SW480 (cell line): ENCODE measurements at regions not wholly inside any gene's neighbourhood (a gene's known extent, or its start where the extent isn't known, plus 50 kb on each side); places are given as distances from the start of the nearest gene placed in this dataset.

Experiments
- DNase-seq: peaks from one replicate; pipeline ENCODE4 v3.0.0-alpha.2; 2016; ENCODE audit warnings: low spot score

DNA sequence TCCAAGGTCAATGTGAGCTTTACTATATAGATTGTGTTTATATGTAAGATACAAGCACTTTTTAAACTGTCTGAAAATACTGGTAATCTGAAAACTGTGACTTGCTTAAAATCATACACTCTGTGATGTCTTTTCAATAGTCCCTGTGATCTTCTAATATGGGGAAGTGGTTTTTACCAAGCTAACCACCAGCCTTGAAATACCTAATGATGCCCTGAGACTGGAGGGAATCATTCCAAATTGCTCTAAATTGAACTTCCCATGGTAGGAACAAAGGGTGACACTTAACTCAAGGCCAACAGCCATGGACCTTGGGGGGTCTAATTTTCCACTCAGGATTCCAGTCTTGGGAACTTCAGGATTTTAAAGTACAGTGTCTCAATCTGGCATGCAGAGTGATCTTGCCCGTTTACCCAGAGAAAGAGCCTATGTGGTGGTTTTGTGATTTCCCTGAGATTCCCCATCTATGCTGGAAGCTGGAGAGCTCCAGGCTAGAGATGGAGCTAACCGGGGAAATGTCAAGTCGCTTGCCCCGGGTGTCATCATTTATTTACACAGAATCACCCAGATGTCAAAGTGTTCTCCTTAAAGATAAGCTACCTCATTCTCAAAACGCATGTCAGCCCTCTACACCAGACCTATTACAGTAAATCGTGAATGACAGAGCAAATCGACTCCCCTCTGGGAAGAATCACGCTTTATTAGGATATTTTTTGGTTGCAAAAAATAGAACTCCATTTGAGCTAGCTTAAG is 198.5 kb downstream of the SP3 start:
- DNase-seq = no peak

DNA sequence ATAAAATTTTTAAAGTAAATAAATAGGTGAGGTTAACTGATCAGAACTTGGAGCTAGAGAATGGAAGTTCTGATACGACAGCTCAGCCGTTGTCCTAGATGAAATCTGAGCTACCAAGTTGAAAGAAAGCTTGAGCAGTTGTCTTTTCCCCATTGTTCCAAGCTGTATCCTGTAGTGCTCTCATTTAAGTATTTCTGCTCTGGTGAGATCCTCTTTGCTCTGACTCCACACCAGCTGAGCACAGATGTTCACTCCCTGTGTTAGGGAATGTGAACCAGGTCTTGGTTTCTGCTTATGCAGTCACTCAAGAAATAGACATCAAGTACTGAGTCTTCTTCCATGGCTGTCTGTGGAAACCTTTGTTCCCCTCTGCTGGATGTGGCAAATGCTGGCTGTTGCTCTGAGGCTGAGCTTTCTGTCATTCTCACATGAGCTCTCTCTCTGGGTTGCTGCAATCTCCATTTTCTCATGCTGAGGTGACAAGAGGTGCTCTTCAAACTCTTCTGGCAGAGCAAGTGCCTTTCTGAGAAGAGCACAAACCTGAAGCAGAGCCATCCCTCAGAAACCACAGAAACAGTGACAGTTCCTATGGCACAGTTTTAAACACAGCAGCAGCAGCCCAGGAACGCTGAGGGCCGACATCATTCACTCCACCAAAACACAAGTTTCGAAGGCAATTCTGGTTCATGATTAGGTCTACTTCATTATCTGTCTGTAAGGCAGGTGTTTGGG is 194.1 kb downstream of the SP3 start:
- no peak for DNase-seq

DNA sequence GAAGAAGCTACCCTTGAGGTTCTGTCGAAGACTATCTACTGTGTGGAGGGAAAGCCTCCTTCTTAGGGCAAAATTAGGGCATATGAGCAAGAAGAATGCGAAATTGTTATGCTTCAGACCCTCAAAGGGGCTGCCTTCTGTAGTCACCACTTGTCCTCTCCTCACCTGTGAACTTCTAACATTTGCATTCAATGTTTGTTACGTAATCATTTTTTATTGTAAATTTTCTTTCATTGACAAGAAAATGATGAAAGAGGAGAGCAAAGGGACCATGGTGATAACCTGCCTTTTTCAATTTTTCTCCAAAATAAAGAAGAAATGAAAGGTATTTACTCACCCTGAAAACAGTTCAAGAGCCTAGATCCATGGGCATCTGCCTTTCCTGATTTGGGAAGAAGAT is 193.0 kb downstream of the SP3 start:
- no peak for DNase-seq

DNA sequence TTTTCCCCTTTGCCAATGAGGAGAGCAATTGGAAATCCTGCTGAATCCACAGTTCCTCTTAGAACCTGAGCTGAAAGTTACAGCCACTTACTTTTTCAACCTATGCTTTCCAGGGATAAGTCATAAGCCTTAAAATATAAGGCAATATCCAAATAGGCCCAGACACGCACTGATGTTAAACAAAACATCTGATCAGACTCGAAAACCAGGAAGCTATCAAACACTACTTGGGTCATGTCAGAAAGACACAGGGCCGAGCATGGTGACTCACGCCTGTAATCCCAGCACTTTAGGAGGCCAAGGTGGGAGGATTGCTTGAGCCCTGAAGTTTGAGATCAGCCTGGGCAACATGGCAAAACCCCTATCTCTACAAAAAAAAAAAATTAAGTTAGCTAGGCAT is 192.1 kb downstream of the SP3 start:
- DNase-seq = no peak

DNA sequence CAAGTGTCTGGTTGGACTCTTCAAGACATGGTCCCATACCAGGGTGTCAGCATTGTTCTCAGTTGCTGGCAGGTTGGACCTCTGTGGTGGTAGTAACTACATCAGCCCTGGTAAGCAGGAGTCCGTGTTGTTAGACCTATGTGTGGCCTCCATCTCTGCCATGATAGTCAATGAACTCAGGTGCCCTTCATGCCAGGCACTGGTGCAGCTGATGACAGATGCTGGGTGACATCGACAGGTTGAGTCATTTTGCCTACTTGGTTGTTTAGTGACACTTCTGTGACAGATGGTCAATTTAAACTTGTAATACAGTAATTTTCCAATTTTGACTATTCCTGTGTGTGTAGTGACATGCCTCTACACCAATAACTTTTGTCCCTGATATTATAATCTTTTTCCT is 189.7 kb downstream of the SP3 start:
- DNase-seq = no peak

DNA sequence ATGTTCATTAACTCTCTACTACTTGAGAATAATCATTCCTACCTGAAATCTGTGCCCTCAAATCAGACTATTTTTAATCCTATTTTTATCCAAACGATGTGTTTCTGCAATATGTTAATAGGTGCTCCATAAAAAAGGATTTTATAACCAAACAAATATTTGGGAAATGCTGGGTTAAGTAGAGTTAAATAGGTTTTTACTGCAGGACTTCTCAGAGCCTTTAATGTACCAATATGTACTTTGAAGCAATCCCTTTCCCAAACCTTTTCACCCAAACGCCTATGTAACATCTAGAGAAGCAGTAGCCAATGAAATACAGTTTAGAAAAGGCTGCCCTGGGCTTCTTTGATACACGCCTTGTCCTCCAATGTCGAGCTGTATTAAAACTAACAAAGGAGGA is 182.5 kb downstream of the SP3 start:
- no peak for DNase-seq

DNA sequence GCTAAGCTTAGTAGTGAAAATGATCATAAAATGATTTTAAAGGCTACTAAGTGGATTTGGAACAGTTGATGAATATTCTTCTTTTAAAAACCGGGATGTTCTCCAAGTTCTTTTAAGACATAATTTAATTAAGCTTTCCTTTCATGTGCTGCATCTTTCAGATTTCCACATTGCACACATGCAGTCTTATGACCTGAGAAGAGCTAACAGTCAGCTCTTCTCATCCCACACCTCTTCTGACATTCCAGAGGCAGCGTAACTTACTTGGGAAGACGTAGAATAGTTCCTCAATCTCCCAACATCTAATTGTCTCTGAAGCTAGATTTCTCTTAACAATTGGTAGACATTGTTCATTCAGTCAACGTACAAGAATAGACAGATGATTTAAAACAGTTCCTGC is 181.8 kb downstream of the SP3 start:
- DNase-seq = no peak

DNA sequence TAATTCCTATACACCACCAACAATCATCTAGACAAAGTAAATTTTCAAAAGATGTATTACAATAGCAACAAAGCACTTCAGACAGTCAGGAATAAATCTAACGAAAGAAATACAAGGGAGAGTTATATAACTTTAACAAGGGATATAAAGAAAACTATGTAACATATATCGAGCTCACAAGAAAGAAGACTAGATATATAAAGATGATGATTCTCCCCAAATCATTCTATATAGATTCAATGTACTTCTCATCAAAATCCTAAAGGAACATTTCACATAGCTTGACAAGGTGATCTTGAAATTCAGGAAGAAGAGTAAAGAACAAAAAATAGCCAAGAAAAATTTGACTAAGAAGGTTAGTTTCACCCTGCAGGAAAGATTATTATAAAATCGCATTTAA is 179.4 kb downstream of the SP3 start:
- no peak for DNase-seq

DNA sequence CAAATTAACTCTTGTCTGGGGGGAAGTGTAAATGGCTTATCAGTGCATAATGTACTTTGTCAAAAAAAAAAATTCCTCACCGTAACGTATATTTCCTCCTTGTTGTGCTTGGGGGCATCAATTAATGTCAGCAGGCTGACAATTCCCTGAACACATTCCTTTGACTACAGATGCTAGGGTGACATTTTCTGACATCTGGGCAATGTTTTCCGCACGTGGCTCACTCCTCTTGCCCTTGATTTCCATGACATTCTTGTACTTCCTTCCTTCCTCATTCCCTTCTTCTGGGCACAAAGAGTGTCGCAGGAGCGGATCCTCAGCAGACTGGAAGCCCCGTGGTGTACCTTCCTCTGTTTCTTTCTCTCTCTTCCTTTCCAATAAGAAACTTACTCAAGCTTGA is 173.7 kb downstream of the SP3 start:
- DNase-seq = no peak

DNA sequence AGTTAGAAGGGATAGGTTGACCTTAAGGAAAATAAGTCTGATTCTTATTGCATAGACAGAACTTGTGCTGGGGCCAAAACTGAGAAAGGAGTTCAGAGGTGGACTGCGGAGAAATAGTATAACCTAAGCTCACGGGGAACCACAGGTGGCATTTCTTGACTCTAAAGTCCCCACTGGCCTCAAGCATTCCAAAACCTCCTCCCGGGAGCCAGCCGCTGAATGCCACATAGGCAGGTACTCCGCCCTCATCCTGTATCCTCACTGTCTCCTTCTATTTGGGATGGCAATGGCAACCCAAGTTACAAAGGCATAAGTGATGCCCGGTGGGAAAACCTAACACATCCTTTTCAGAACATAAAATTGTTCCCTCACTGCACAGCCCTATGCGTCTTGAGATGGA is 173.0 kb downstream of the SP3 start:
- DNase-seq = no peak

DNA sequence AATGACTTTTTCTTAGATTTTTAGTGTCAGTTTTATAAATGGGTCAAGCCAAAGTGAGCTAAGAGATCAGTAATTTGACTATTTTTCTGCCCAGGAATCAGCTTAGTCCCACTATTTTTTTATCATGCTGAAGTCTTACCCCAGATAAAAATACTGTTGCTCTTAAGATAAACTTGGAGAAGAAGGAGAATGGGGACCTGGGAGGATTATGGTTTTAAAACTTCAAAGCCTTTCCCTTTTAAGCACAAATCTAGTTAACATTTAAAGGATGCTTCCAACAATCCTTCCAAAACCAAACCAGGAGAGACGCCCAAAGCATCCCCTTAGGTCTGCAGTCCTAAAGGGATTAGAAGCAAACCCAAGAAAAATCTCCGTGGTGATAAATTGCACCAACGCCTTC is 172.4 kb downstream of the SP3 start:
- DNase-seq = no peak

DNA sequence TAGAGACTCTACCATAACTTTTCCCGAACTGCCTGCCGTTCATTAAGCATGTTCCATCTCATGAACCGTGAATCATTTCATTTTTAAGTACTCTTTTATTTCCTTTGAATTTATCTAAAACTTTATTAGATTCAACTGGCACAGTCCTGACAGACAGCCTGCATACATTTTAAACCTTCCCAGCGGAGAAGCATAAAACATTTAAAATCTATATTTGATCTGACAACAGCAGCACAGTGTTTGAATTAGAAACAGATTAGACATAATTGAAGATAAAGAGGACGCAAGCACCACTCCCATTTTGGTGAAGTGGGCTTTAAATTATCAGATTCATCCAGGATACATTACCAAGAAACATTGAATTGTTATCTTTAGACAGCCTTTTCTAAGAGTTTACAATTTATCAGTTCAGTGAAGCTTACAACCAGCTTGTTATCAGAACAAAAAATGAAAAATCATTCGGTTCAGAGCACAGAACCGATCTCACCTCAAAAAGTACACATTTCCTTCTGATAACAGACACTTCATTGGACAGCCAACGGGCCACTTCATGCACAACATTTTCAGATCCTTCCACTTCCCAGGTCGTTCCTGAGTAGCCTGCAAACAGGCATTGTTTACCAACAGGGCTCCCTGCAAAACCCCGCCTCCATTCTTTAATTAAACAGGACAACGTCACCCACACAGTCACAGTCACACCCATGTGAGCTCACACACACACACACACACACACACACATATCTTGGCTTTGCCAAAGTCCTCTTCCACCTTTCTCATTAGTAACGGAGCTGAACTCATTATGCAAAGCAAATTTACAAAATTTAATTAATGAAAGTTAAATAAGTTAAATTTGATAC is 171.2 kb downstream of the SP3 start:
- peak; percentile 33 for DNase-seq

DNA sequence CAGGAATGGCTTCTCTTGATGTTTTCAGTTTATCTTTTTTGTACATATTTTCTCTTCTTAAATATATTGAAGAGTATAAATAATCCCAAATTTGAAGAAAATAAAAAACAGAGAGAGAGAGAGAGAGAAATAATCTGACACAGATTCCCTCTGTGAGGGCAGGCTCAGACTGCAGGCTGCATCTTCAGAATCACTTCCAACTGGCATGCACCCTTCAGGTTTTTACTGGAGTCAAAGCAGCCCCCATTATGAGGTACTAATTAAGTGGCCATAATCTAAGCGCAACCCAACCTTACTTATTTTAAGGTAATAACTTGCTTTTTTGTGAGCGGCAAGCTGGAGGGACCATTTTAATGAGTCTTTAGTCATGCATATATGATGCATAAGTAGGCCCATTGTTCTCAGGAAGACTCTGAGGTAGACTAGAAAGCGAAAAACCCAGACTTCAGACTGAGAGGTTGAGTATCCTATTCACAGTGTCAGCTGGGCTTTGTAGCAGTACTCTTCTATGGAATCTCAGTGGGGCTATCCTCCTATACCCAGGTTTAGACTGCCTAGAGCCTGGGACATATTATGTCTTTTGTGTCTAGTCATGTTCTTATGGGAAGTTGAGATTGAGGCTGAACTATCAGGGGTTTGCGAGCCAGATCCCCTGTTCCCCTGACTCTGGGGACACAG is 167.4 kb downstream of the SP3 start:
- DNase-seq = no peak

DNA sequence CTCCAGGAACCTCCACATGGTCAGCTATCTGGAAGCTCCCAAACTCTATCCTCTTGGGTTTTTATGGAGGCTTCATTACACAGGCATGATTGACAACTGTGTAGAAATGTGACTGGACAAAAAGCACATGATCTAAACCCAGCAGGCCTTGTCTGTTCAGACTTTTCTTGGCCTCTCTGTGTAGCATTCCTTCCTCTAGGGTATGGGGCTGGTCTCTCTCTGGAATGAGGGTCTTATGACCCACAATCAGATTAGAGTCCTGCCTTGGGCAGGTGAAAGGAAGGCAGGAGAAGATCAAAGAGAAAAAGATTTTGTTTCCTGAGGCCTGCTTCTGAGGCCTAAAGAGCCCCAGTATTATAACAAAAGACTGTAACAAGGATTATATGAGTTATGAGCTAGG is 162.7 kb downstream of the SP3 start:
- DNase-seq = no peak

DNA sequence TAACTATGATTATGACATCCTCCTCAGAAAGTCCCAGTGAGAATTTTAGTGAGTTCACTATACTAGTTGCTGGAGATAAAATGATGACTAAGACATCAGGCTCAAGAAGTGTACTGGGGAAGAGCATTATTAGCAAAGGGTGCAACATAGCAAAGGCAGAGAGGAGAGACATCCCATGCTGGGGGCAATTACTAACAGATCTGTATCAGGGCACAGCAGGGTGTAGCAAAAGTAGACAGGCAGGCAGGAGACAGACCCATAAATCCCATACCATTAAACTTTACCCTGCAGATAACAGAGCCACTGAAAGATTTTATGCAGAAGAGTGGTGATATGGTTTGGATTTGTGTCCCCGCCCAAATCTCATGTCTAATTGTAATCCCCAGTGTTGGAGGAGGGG is 161.7 kb downstream of the SP3 start:
- no peak for DNase-seq

DNA sequence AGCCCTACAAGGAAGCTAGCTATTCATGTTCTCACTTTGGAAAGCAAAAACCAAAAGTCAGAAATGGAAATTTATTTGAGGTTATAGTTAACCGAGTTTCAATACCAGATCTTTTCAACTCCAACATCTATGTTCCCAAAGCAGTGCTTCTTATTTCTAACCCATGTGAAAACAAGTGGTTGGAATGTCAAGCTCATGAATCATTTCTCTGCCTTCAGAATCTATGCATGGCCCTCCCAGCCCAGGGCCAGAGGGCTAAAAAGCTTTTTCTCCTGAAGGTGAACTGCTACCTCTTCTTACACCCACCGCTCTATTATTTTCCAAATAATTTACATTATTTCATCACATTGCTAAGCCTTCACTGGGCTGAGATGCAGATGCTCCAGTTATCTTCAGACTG is 158.4 kb downstream of the SP3 start:
- DNase-seq = no peak

DNA sequence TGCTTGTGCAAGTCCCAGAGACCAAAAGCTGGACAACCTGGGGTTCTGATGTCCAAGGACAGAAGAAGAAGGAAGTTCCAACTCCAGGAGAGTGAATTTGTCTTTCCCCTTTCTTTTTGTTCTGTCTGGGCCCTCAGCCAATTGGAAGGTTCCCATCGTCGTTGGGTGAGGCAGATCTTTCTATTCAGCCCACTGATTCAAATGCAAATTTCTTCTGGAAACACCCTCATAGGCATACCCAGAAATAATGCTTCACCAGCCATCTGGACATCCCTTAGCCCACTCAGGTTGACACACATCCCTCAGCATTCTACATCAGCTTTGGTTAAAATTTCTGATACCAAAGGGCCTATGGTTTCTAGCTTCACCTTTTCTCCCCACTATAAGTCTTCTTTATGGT is 156.5 kb downstream of the SP3 start:
- no peak for DNase-seq

DNA sequence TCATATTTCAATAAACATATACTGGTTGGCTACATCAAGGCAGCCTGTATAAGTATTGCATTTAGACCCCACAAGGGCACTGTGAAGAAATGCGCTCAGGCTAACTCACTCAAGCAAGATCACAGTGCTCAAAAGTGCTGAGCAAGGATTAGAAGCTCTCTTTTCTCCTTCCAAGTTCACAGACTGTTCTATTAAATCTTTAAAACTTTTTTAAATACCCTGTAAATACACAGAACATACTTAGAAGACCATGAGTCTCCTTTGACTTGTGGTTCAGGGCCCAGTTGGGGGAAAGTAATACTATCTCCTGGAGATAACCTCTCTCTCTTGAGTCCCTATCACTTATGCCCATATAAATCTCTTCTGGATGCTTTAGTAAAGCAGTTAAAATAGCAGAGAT is 152.9 kb downstream of the SP3 start:
- DNase-seq = no peak

DNA sequence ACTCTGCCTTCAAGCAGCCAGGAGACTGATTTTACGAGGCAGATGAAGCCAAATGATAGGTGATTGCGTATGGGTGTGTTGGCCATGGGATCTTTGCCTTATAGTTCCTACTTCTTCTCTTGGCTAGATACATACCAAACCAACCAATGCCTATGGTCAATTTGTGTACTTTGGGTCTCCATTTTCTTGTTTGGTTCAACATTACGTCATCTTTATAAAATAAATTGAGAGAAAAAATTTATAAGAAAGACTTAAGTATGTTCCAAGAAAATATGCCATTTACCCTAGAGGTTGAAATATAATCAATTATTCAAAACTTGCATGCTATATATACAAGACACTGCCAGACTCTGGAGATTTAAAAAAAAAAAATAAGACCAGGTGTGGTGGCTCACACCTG is 150.9 kb downstream of the SP3 start:
- no peak for DNase-seq

DNA sequence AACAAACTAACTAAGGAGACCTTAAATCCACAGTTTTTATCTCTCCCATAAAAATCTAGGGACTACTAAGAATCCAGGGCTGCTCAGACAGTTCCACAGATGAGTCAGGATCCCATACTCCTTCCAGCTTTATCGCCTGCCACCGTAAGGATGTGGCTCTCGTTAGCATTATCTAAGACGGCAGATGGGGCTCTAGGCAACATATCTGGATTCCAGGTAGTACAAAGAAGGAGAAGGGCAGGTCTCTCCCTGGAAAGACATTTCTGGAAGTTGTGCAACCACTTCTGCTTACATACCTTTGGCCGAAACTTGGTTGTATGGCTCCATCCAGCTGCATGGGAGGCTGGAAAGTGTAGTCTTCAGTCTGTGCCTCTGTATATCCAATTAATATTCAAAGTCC is 149.4 kb downstream of the SP3 start:
- DNase-seq = no peak

DNA sequence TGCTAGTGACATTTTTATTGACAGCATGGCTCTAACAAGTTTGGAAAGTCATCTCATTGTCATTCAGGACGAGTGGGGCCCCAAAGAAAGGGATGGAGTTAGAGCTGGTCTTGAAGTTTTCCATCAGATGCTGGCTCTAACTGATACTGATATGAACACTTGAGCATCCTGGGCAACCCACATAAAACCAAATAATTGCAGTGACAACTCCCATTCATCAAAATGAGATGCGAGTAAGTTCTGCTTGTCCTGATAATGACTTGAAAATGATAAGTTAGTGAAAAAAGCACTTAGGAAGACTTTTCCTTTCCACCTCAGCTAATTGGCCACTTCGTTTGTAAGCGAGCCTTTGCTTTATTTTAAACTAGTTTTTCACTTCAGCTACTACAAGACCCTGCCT is 147.6 kb downstream of the SP3 start:
- DNase-seq = no peak

DNA sequence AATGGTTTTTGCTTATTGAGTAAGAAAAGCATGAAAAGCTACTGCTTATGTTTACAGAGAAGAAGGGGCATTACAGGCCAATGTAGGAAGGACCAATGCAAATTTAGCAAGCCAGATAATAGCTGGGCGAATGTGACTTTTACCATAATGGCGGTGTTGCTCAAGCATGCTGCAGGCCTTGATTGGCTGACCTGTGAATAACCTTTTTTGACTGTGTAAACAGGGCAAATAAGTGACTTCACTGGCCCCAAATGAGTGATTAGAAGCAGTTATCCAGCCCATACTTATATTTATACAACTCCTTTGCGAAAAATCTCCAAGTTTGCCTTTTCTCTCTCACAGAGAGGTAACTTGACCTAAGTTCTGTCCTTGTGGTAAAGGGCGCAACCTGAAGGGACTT is 146.9 kb downstream of the SP3 start:
- no peak for DNase-seq

DNA sequence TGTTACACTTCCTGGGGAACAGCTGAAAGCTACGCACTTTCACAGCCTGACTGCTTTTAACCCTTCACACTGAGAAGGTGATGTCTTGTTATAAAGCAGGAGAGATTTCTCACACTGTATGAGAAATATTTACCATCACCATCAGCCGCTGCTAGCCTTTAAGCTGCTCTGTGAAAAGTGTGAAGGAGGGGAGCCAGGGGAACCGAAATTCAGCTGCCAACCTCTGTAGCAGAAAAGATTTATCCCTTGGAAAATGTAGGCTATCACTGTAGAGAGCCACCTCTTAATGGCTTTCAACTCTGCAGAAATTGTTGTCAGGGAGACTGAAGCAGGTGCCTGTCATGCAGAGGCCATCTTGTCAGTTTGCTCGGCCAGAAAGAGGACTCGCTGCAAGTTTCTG is 145.3 kb downstream of the SP3 start:
- DNase-seq = no peak
